ENCODE measurements at regions not wholly inside any gene's neighbourhood (a gene's known extent, or its start where the extent isn't known, plus 50 kb on each side); places are given as distances from the start of the nearest gene placed in this dataset.

DNA sequence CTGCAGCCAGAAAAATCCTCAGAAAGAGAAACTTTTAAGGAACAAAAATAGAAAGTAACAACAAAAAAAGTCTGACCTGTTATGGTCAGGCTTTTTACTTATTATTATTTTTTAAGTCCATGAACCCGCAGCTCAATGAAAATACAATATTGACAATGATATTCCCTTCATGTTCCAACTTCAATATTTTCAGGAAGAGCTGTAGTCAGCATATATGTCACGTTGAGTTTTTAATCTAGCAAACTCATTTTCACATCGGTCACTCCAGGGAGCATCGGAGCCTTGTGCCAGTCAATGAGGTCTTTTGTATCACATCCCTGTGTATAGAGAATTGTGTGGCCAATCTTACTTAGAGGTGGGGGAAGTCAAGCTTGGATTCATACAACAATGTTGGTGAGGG, 568.4 kb upstream of the GCFC2 start:
- TF ChIP-seq YY1 (IDR thresholded peaks at IDR 0.05; ENCODE audit: insufficient read depth, insufficient read length) (no peak), SUZ12 (IDR thresholded peaks at IDR 0.05; ENCODE audit: extremely low read depth, insufficient read depth, insufficient read length) (no peak), ZNF274 (IDR thresholded peaks at IDR 0.05; ENCODE audit: low read depth, low read length) (no peak)

Data from NT2/D1 (cell line).